ENCODE measurements at regions not wholly inside any gene's neighbourhood (a gene's known extent, or its start where the extent isn't known, plus 50 kb on each side); places are given as distances from the start of the nearest gene placed in this dataset.

DNA sequence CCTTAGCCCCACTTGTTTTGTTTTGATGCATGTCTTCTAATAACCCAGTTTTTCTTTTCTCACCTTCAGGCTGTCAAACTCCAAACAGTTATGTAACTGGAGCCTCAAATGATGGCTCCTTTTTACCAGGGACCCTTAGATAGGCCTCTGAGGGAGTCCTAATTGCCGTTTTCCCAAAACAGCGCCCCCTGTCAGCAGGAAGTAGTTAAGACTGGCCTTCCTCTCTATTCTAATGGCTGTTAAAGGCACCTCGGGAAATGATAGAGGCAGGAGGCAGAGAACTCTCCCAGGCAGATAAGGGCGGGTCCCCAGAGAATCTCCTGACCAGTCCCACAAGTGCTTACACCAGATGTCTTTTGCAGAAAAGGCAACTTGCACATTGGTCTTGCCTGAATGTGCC lies 123.2 kb downstream of the KCNS3 start:
- DNase-seq (ENCODE audit: low read depth) = no peak

DNA sequence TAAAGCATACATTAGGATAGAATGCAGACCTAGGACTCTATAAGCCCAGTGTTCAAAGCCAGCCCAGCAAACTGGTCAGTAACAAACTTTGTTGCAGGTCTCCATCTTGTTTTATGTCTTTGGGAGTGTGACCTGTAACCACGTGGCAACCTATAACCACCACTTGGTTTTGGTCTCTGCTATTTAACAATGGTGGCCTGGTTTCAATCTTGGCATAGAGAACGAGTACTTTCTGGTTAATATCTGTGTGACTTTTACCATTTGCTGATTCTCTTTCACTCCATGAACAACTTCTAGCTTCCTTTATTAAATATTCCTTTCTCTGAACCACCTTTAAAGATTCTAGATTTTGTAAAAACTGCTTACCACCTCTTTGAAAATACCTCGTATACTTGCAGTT lies 118.5 kb downstream of the KCNS3 start:
- DNase-seq (ENCODE audit: low read depth) = no peak

- DNase-seq (ENCODE audit: low read depth) = no peak
These were observed 117.1 kb downstream of the KCNS3 start for GRCh38 chr2:17995593-17995992.
